RKO (cell line): ENCODE measurements at regions not wholly inside any gene's neighbourhood (a gene's known extent, or its start where the extent isn't known, plus 50 kb on each side); places are given as distances from the start of the nearest gene placed in this dataset.

Source experiments
- DNase-seq: peaks from one replicate; pipeline ENCODE4 v3.0.0-alpha.2; 2016; ENCODE audit warnings: low spot score

DNA sequence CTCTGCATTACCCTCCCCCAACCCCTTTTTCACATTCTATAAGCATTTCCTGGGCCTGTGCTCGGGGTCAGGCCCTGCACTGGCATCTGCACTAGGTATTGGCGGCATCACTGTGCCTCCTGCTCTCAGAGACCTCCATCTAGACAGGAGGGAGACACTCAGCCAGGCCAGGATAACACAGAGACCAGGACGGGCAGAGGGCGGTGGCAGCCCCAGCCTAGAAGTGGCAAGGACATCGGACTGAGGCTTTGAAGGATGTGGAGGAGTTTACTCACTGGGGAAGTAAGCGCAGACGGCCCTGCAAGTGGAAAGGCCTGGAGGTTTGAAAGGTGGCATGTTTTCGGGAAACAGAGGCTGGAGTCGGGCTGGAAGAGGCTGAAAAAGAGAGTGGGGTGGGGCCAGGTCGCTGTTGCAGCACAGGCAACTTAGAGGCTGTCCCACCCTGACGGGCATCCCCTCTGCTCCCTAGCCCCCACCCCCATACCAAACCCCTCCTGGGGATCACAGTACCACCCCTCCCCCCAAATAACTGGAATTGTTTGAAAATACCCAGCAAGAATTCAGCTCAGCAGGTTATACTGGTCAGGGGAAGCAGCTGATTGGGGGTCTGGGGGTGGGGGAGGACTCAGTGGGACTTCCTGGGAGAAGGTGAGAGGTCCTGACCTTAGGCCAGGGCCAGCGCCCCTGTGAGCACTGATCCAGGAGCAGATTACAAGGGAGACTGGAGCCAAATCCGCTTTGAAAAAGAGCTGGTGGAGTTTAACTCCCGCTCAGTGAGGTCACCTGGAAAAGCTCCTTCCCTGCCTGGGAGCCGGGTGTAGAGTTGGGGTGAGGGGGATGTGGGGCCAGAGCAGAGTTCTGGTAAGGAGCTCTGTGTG is 121.8 kb upstream of the WNT4 start:
- DNase-seq: no peak

DNA sequence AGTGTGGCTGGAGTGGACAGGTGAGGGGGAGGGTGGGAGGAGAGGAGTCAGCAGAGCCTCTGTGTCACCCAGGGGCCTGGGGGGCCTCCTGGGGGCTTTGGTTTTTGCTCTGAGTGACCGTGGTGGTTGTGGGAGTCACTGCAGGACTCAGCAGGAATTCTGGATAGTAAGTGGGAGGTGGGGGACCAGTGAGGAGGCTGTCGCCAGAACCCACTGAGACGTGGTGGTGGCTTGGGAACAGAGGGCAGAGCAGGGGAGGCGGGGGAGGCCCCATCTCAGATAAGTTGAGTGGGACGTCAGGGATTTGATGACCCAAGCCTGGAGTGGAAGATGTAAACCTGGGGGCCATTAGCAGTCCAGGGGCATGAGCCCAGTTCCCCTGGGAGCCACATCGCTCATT is 123.2 kb upstream of the WNT4 start:
- no peak for DNase-seq

DNA sequence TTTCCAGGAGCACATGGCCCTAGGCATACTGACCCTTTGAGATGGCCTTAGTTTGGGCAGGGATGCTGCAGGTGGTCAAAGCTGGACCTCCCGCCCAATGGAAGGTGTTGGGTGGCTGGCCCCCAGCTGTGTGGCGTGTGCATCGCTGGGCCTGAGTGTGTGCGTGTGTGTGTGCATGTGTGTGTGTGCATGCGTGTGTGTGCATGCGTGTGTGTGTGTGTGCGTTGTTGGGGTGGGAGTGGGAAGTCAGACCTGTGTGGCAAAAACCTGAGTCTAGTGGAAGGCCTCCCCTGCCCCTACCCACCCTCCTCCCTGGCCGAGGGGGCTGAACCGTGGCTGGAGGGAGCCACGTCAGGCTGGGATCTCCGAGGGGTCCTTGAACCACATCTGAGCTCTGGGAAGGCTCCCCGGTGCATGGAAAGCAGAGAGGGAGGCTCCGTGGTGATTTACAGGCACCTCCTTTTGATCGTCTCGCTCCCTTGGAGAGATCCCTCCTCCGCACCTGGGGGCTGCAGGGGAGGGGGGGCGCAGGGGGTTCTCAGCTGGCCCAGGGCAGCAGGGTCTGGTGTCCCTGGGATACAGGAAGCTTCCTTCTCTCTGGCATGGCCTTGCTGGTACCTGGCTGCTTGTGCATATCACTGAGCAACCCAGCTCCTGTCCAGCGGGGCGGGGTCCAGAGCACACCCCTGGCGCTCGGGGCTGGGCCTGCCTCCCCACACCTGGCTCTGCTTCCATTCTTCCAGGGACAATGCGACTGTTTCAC is 124.7 kb upstream of the WNT4 start:
- DNase-seq: no peak

DNA sequence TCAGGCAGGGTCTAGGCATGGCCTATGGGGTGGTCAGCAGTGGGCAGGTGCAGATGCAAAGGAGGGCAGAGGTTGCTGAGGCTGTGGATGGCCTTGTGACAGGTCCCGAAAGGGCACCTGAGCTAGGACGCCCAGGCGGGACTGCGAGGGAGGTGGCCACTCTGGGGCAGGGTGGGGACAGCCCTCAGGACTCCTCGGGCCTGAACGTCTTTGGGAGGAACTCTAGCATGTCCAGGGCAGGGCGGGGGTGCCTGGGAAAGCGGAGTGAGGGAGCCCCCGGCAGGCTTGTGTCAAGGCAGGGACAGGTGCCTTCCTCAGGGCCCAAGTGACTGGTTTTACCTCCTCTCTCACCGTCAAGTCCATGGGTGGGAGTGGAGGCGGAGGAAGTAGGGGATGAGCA is 125.4 kb upstream of the WNT4 start:
- no peak for DNase-seq

DNA sequence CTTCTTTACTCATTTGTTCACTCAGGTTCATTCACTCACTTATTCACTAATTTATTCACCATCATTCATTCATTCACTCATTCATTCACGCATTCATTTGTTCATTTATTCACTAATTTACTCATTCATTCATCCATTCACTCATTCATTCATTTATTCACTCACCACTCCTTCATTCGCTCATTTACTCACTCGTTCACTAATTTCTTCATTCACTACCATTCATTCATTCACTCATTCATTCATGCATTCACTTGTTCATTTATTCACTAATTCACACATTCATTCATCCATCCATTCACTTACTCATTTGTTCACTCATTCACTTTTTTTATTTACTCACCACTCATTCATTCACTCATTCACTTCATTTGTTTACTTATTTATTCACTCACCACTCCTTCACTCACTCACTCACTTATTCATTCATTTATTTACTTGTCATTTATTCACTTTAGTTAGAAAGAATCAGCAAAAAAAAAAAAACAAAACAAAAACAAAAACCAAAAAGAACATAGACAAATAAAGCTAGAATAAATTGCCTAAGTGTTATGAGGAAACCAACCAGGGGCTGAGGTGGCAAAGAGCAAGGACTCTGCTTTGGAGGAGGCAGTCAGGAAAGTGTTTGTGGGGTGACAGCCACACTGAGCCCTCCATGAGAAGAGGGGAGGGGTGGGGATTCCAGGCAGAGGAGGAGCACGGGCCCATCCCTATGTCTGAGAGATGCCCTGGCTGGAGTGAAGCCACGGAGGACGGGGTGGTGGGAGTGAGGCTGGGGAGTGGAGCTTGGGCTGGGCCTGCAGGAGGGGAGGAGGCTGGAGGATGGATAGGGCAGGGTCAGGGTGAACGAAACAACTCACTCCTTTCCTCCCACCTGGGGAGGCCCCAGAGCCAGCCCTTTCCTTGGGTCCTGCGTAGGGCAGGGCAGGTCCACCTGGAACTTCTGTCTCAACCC is 129.2 kb upstream of the WNT4 start:
- no peak for DNase-seq

DNA sequence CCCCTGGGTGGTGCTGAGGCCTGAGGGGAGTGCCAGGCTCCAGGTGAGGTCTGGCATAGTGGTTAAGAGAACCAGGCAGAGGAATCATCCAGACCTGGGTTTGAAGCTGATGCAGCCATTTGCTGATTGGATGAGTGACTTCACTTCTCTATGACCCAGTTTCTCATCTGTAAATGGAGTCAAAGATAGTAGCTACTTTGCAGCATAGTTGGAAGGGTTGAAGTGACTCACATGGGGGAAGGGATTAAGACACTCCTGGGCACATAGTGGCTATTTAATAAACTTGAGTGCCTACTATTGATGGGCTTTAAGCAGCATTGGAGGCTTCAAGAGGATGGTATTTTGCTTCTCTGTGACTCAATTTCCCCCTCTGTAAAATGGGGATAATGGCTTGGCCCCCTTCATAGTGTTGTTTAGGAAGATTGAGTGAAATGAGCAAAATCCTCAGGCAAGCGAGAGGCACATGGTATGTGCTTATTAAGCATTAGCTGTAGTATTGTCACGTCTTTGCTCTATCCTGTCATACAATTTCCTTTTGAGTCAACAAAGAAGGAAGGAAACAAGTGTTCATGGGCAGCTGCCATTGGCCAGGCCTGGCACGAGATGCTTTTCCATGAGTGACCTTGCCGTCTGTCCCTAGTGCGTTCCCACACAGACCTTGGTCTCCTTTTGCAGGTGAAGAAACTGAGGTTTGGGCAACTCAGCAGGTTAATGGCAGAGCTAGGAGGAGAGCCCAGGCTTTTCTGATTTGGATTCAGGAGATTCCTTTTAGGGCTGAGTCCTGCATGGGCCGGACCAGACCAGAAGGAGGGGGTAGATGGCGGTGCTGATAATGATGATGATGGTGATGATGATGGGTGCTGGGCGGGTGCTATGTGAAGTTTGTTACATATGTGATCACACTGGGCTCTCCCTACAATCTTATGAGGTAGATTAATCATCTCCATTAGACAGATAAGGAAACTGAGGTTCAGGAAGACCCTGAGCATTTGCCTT is 131.1 kb upstream of the WNT4 start:
- DNase-seq: peak; percentile 37

DNA sequence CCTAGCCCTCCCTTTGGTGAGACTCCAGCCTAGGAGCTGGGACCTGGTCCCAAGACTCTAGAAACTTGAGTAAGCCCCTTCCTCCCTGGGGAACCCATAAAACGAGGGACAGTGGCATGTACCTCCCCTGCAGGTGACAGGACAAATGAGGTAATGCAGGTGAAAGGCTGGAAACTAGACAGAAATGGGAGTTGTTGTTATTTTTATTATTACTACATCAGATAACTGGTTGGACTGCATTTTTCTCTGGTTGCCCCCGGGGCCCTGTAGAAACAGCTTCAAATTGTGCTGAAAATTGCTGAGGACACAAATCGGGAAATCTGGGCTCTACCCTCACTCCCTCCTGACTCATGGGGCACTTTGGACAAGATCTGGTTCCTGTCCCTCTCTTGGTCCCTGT is 132.3 kb upstream of the WNT4 start:
- DNase-seq: no peak

DNA sequence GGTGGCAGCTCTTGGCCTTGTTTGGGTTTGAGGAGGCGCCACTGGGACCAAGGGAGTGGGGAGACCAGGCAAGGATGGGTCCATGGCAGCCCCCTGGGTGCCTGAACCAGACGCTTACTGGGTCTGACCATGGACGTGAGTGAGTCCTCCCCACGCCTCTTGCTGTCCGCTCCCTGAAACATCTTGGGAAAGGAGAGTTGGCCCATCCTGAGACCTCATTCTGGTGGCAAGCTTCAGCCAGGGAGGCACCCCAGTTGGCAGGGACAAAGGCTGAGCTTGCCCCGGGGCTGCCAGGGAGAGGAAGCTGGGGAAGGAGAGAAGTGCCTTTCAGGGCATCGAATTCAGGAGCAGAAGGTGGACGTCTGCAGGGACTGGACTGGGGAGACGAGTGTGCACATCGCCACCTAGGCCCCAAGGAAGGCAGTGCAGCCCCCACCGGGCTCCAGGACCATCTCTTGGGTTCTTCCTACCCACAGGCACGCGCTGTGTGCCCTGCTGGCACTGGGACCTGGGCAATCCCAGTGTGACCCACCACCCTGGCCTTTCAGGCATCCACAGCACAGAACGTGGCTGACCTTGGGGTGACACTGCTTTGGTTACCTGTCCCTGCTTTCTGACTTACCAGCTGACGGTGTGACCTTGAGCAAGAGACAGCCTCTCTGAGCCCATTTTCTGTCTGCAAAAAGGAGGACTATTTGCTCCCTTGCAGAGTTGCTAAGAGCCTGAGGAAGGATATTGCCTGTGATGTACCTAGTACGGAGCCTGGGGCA is 132.9 kb upstream of the WNT4 start:
- DNase-seq: peak; percentile 8

DNA sequence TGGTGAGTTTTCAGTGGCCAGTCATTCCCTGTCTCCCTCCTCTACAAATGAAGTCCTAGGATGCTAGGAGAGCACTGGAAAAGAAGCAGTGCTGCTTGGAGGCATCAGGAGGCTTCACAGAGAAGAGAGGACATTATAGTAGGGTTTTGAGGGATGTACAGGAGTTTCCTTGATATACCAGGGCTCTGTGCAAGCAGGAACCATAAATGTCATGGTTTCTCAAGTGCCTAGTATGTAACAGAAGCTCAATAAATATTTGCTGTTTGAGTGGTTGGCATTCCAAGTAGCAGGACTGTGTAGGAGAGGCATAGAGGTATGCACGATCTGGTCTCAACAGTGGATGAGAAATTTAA is 133.5 kb upstream of the WNT4 start:
- DNase-seq: no peak

DNA sequence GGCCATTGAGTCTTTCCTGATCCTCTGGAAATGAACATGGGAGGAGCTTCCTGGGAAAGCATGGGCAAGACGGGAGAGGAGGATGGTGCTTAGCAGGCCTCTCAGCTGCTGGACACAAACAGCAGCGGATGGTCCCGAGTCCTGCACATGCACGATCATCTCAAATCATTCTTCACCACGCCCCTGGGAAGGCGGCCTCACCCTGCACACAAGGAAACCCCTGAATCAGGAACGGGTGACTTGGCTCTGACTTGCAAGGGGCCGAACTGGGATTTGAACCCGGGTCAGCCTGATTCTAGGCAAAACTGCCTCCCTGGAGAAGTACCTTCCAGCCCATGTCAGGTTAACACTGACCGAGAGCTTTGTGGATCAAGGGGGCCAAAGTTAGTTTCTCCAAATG is 134.8 kb upstream of the WNT4 start:
- DNase-seq: no peak

DNA sequence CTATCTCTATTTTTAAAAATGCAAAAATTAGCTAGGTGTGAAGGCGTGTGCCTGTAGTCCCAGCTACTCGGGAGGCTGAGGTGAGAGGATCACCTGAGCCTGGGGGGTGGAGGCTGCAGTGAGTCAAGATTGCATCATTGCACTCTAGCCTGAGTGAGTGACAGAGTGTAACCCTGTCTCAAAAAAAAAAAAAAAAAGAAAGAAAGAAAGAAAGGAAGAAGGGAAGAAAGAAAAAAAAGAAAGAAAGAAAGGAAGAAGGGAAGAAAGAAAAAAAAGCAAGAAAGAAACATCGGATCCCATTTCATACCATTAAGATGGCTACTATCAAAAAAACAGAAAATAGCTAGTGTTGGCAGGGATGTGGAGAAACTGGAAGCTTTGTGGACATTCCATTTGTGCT is 136.8 kb upstream of the WNT4 start:
- no peak for DNase-seq

DNA sequence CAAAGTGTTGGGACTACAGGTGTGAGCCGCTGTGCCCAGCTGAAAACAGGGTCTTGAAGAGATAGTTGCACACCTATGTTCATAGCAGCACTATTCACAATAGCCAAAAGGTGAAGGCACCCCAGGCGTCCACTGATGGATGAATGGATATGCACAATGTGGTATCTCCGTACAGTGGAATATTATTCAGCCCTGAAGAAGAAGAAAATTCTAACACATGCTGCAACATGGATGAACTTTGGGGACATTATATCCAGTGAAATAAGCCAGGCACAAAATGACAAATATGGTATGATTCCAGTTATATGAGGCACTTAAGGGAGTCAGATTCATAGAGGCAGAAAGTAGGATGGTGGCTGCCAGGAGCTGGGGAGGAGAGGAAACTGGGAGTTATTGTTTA is 137.6 kb upstream of the WNT4 start:
- no peak for DNase-seq

DNA sequence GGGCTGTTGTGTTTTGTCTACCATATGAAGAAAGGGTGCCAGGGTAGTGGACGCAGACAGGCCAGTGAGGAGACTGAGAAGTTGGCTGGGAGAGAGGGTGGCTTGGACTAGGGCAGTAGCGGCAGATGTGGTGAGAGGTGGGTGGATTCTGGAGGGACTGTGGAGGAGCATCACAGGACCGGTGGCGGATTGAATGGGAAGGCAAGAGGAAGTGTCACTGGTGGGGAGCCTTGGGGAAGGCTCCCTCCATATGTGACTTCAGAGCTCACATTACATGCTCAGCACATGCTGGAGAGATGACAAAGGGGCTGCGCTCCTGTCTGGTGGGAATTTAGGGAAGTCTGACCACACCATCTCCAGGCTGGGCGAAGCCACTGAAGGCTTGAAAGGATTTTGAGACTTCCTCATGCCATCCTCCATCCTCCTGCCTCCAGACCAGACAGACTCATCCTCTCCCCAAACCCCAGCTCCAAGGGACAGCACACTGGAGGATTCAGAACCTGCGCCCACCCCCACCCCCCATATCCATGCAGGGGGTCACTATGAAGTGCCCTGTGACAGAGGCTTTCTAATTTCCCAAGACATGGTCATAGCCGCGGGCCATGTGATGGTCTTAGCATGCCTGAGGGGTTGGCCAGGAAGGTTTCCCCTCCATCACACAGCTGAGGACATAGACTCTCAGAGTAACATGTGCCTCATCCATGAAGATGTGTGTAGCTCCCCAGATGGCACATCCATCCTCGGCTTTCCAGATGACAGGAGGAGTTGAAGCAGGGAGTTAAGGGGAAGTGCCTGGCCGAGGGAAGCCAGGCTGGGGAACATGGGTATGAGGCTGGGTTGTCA is 138.8 kb upstream of the WNT4 start:
- DNase-seq: no peak

DNA sequence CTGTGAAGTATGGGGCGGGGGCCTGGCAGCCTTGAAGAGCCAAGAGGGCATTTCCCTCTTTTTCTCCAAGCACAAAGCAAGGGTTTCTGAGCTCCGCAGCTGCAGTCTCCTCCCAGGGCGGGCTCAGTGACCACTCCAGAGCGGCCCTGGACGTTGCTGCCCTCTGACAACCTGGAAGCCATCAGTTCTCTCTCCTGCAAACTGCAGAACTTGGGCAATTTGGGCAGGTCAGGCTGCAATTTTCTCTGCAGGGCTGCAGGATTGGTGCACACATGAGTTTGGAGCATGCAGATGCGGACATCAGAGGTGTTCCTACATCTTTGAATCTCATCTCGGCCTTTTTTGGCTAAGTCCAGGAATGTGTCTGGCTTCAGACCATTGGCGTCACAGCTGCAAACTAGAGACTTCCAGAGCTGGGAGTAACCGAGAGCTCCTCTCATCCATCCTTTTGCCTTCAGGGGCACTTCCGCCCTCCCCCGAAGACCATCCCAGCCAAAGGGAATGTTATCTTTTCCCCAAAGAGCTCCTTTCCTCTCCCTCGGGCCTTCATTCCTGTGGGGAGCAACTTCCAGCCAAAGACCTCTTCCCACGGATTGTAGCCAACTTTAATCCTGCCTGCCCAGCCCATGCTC is 139.6 kb upstream of the WNT4 start:
- no peak for DNase-seq

DNA sequence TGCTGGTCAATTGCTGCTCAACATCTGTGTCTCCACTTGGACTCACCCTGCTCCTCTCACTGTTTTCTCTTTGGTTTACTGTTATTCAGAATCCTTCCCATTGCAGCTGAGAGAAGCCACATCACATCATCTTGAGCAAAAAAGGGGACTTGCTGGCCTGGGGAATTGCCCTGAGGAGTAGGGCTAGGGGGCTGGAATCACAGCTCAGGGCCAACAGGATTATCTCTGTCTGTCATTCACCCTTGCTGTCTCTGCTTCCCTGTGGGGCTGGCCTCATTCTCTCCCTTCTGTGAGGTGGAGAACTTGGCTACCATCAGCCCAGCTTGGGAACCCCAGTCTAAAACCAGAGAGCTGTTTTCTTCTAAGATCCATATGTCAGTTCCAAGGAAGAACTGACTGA is 140.7 kb upstream of the WNT4 start:
- no peak for DNase-seq

DNA sequence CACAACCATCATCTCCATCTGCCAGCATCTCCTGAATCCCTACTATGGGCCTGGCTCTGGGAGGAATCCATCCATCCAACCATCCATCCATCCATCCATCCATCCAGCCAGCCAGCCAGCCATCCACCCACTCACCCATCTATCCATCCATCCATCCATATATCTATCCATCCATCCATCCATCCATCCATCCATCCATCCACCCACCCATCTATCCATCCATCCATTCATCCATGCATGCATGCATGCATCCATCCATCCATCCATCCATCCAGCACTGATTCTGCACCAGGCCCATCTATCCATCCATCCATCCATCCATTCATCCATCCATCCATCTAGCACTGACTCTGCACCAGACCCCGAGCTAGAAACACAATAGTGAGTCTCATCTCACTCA is 141.3 kb upstream of the WNT4 start:
- no peak for DNase-seq

DNA sequence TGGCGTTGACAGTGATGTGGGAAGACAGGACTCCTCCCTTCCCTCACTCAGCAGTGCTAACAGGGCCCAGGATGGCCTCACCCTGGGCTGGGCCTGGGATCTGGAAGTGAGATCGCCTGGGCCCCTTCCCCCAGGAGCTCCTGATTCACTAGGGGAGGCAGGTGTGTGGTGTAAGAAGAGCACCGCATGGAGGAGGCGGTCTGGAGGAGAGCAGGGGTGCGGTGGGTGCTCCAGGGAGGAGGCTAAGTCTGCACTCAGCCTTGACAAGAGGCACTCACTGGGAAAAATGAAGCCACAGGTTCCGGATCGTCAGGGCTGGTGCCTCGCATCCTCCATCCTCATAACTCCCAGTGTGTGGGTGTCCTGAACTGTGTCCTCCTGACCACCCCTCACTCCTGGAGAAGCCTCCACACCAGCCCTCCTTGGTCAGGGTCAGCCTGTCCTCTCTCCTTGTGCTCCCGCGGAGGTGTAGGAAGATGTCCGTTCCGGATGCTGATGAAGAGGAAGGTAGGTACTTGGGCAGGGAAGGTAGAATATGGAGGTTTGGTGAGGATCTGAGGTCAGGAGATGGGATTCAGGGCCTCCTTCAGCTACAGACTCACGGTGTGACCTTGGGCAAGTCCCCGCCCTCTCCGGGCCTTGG is 142.1 kb upstream of the WNT4 start:
- DNase-seq: no peak

DNA sequence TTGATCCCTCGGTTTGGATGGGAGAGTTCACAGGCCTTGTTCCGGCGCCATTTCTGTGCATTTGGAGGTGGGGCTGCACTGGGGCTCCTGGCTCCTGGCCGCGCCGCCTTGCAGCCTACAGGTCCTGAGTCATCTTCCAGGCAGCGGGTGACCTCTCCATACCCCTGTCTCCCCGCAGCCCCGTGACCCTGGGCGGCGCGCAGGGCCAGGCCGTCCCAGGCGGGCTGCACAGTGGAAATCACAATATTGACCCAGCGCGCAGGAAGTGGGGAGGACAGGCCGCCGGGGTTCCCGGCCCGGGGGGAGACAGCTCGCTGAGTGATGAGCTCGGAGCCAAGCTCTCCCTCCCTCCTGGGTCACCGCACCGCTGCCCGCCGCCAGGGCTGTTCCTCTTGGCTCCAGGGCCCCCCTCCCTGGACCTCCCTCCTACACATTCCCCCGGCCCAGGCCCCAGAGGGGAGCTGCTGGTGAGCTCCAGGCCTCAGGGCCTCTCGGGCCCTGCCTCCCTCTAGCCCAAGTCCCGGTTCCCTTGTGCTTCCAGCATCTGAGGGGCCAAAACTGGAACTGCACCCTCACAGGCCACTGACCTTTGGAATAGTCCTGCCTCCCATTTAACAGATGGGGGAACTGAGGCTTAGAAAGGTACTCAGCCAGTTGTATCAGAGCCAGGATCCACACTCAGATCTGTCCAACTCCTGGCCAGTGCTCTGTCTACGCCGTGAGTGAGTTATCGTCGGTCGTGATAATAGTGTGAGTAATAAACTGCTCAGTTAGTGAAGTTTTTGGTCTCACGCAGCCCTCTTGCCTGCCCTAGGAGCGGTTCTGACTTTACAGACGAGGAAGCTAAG is 142.9 kb upstream of the WNT4 start:
- DNase-seq: no peak
